Ishikawa (cell line): ENCODE measurements at regions not wholly inside any gene's neighbourhood (a gene's known extent, or its start where the extent isn't known, plus 50 kb on each side); places are given as distances from the start of the nearest gene placed in this dataset.

ENCODE experiments used
- CEBPB ChIP-seq: IDR thresholded peaks from 2 replicates; pipeline ENCODE4 v1.6.1; 2012
- CREB1 ChIP-seq: IDR thresholded peaks from 2 replicates; pipeline ENCODE4 v1.6.1; 2012; ENCODE audit warnings: low read depth
- EGR1 ChIP-seq: IDR thresholded peaks from 2 replicates; pipeline ENCODE4 v1.6.1; 2012
- EP300 ChIP-seq: IDR thresholded peaks from 2 replicates; pipeline ENCODE4 v1.6.1; 2012; ENCODE audit warnings: borderline replicate concordance
- FOXM1 ChIP-seq: IDR thresholded peaks from 2 replicates; pipeline ENCODE4 v1.6.1; 2012; ENCODE audit warnings: low read depth, borderline replicate concordance
- MAX ChIP-seq: IDR thresholded peaks from 2 replicates; pipeline ENCODE4 v1.6.1; 2012
- NFIC ChIP-seq: IDR thresholded peaks from 2 replicates; pipeline ENCODE4 v1.6.1; 2012
- RAD21 ChIP-seq: IDR thresholded peaks from 2 replicates; pipeline ENCODE4 v1.6.1; 2012; ENCODE audit warnings: low read depth
- REST ChIP-seq: IDR thresholded peaks from 2 replicates; pipeline ENCODE4 v1.6.1; 2012; ENCODE audit warnings: low read depth, mild to moderate bottlenecking
- TAF1 ChIP-seq: IDR thresholded peaks from 2 replicates; pipeline ENCODE4 v1.6.1; 2012; ENCODE audit warnings: low read depth, mild to moderate bottlenecking
- TCF12 ChIP-seq: IDR thresholded peaks from 2 replicates; pipeline ENCODE4 v1.6.1; 2012; ENCODE audit warnings: low read depth
- TEAD4 ChIP-seq: IDR thresholded peaks from 2 replicates; pipeline ENCODE4 v1.6.1; 2012
- USF1 ChIP-seq: IDR thresholded peaks from 2 replicates; pipeline ENCODE4 v1.6.1; 2012
- YY1 ChIP-seq: IDR thresholded peaks from 2 replicates; pipeline ENCODE4 v1.6.1; 2012; ENCODE audit warnings: low read depth
- ZBTB7A ChIP-seq: IDR thresholded peaks from 2 replicates; pipeline ENCODE4 v1.6.1; 2012; ENCODE audit warnings: low read depth

- TF ChIP-seq YY1, result no peak
- TF ChIP-seq NFIC, result no peak
Measured at GRCh38 chr4:36747277-36748129, 466.1 kb downstream of the DTHD1 start.

GRCh38 chr4:36753048-36753447, 471.6 kb downstream of the DTHD1 start:
- no peak for TF ChIP-seq MAX
- TF ChIP-seq USF1, result no peak
- no peak for TF ChIP-seq TAF1
- no peak for TF ChIP-seq RAD21
- TF ChIP-seq EP300, result no peak
- no peak for TF ChIP-seq ZBTB7A
- no peak for TF ChIP-seq EGR1
- no peak for TF ChIP-seq CREB1
- TF ChIP-seq YY1, result no peak
- TF ChIP-seq NFIC, result no peak
- no peak for TF ChIP-seq TCF12
- TF ChIP-seq TEAD4, result no peak

- TF ChIP-seq FOXM1 (no peak), NFIC (no peak), TCF12 (no peak), MAX (no peak), REST (no peak), EGR1 (no peak)
Measured at GRCh38 chr4:36757580-36758311, 476.3 kb downstream of the DTHD1 start.

GRCh38 chr4:36758312-36759178, 477.1 kb downstream of the DTHD1 start:
- TF ChIP-seq FOXM1, result no peak
- no peak for TF ChIP-seq EGR1
- TF ChIP-seq ZBTB7A, result no peak
- TF ChIP-seq YY1, result no peak
- no peak for TF ChIP-seq TAF1
- TF ChIP-seq EP300, result no peak
- TF ChIP-seq RAD21, result no peak
- TF ChIP-seq REST, result no peak
- TF ChIP-seq TEAD4, result no peak
- TF ChIP-seq CEBPB, result no peak
- TF ChIP-seq NFIC, result no peak
- no peak for TF ChIP-seq MAX
- no peak for TF ChIP-seq CREB1
- TF ChIP-seq TCF12, result no peak
- TF ChIP-seq USF1, result no peak

- no peak for TF ChIP-seq YY1
- TF ChIP-seq RAD21, result no peak
- no peak for TF ChIP-seq TCF12
- no peak for TF ChIP-seq NFIC
- TF ChIP-seq CREB1, result no peak
- no peak for TF ChIP-seq USF1
- TF ChIP-seq TEAD4, result no peak
- TF ChIP-seq EP300, result no peak
- TF ChIP-seq EGR1, result no peak
- TF ChIP-seq ZBTB7A, result no peak
- TF ChIP-seq FOXM1, result no peak
- TF ChIP-seq TAF1, result no peak
- TF ChIP-seq REST, result no peak
- TF ChIP-seq CEBPB, result no peak
- TF ChIP-seq MAX, result no peak
Measured at GRCh38 chr4:36761607-36762006, 480.2 kb downstream of the DTHD1 start.
